Right lobe of liver (tissue), 4 donors: ENCODE measurements at regions not wholly inside any gene's neighbourhood (a gene's known extent, or its start where the extent isn't known, plus 50 kb on each side); places are given as distances from the start of the nearest gene placed in this dataset.

Experiments
- CTCF ChIP-seq, 4 donors: fragments of 200-600 bp in 3 of 4; fragments of 450-650 bp in 1 of 4; IDR thresholded peaks; one replicate each; pipeline versions ENCODE4 v1.5.1 to v1.8.0; 2016 to 2022; ENCODE audit warnings: antibody characterized with exemption in 4 of 4, mild to moderate bottlenecking in 2 of 4
- POLR2A ChIP-seq: fragments of 450-650 bp; IDR thresholded peaks from one replicate; pipeline ENCODE4 v1.6.1; 2017; ENCODE audit warnings: antibody characterized with exemption, mild to moderate bottlenecking
- donor health status: DM: no; HTN: no; CAD: no.
- donor health status: DM: no; HTN: no; CAD: no.
- donor health status: DM: no; HTN: yes; CAD: no.

- TF ChIP-seq CTCF (IDR thresholded peaks at IDR 0.05) (no peak), POLR2A (no peak)
Measured at GRCh38 chr2:236974148-236974547, 111.5 kb upstream of the COPS8 start.
